CD4-positive, alpha-beta T cell treated with Interleukin-15 for 4 hours (primary cell): ENCODE measurements at regions not wholly inside any gene's neighbourhood (a gene's known extent, or its start where the extent isn't known, plus 50 kb on each side); places are given as distances from the start of the nearest gene placed in this dataset.

Source experiments
- DNase-seq: peaks from one replicate; pipeline ENCODE4 v3.0.0-alpha.2; 2020; ENCODE audit warnings: low spot score

GRCh38 chr1:38394303-38394702 lies 347.7 kb upstream of the POU3F1 start:
- DNase-seq: no peak

- DNase-seq: no peak
These were observed 346.3 kb upstream of the POU3F1 start for GRCh38 chr1:38392861-38393260.

- no peak for DNase-seq
These were observed 334.7 kb upstream of the POU3F1 start for GRCh38 chr1:38381256-38381655.

GRCh38 chr1:38376577-38376976 lies 330.0 kb upstream of the POU3F1 start:
- DNase-seq: no peak

GRCh38 chr1:38375035-38375434 lies 328.4 kb upstream of the POU3F1 start:
- no peak for DNase-seq

GRCh38 chr1:38371505-38371844 lies 324.9 kb upstream of the POU3F1 start:
- no peak for DNase-seq

GRCh38 chr1:38370716-38371504 lies 324.3 kb upstream of the POU3F1 start:
- no peak for DNase-seq

GRCh38 chr1:38365242-38365641 lies 318.6 kb upstream of the POU3F1 start:
- no peak for DNase-seq

- no peak for DNase-seq
These were observed 315.0 kb upstream of the POU3F1 start for GRCh38 chr1:38361566-38361965.

- DNase-seq: no peak
These were observed 314.2 kb upstream of the POU3F1 start for GRCh38 chr1:38360807-38361206.

GRCh38 chr1:38353956-38354355 lies 307.4 kb upstream of the POU3F1 start:
- no peak for DNase-seq

- DNase-seq: no peak
These were observed 306.3 kb upstream of the POU3F1 start for GRCh38 chr1:38352869-38353268.

GRCh38 chr1:38347446-38348175 lies 301.0 kb upstream of the POU3F1 start:
- no peak for DNase-seq

GRCh38 chr1:38344716-38345115 lies 298.1 kb upstream of the POU3F1 start:
- no peak for DNase-seq

- DNase-seq: no peak
These were observed 295.1 kb upstream of the POU3F1 start for GRCh38 chr1:38341694-38342093.

- no peak for DNase-seq
These were observed 293.8 kb upstream of the POU3F1 start for GRCh38 chr1:38340409-38340808.

GRCh38 chr1:38337711-38338110 lies 291.1 kb upstream of the POU3F1 start:
- DNase-seq: no peak

- DNase-seq: no peak
These were observed 290.4 kb upstream of the POU3F1 start for GRCh38 chr1:38336961-38337360.

GRCh38 chr1:38336301-38336923 lies 289.8 kb upstream of the POU3F1 start:
- no peak for DNase-seq

- no peak for DNase-seq
These were observed 288.5 kb upstream of the POU3F1 start for GRCh38 chr1:38334930-38335592.

- DNase-seq: no peak
These were observed 286.2 kb upstream of the POU3F1 start for GRCh38 chr1:38332649-38333310.
